Hepatocyte (in vitro differentiated cells): ENCODE measurements at regions not wholly inside any gene's neighbourhood (a gene's known extent, or its start where the extent isn't known, plus 50 kb on each side); places are given as distances from the start of the nearest gene placed in this dataset.

ENCODE experiments used
- DNase-seq: peaks from one replicate; pipeline ENCODE4 v3.0.0-alpha.2; 2016; ENCODE audit warnings: low spot score
- H2AFZ ChIP-seq: fragments of 200-600 bp; sonication (generic); 2 replicates; pipeline ENCODE4 v1.6.0; 2016; ENCODE audit warnings: antibody characterized with exemption, mild to moderate bottlenecking
- H3K27ac ChIP-seq: fragments of 200-600 bp; sonication (generic); 2 replicates; pipeline ENCODE4 v1.5.1; 2016; ENCODE audit warnings: mild to moderate bottlenecking
- H3K27me3 ChIP-seq: fragments of 200-600 bp; sonication (generic); 2 replicates; pipeline ENCODE4 v1.6.1; 2016
- H3K36me3 ChIP-seq: fragments of 200-600 bp; sonication (generic); replicated peaks from 2 replicates; pipeline ENCODE4 v1.5.1; 2016; ENCODE audit warnings: low read depth; ENCODE audit not compliant: insufficient read depth
- H3K4me1 ChIP-seq: fragments of 200-600 bp; sonication (generic); 2 replicates; pipeline ENCODE4 v1.5.1; 2016; ENCODE audit warnings: mild to moderate bottlenecking, moderate library complexity; ENCODE audit not compliant: insufficient read depth
- H3K4me2 ChIP-seq: fragments of 200-600 bp; sonication (generic); 2 replicates; pipeline ENCODE4 v1.6.0; 2016
- H3K4me3 ChIP-seq: fragments of 200-600 bp; sonication (generic); 2 replicates; pipeline ENCODE4 v1.5.1; 2016; ENCODE audit warnings: mild to moderate bottlenecking
- H3K79me2 ChIP-seq: fragments of 200-600 bp; sonication (generic); 2 replicates; pipeline ENCODE4 v1.6.0; 2017; ENCODE audit warnings: mild to moderate bottlenecking
- H3K9me2 ChIP-seq: fragments of 200-600 bp; sonication (generic); replicated peaks from 2 replicates; pipeline ENCODE4 v1.6.0; 2017; ENCODE audit warnings: mild to moderate bottlenecking; ENCODE audit not compliant: insufficient read depth
- H3K9me3 ChIP-seq: fragments of 200-600 bp; sonication (generic); 2 replicates; pipeline ENCODE4 v1.5.1; 2016; ENCODE audit warnings: low read depth, mild to moderate bottlenecking
- H4K20me1 ChIP-seq: fragments of 200-600 bp; sonication (generic); 2 replicates; pipeline ENCODE4 v1.6.0; 2016; ENCODE audit warnings: mild to moderate bottlenecking; ENCODE audit not compliant: insufficient read depth, poor library complexity, severe bottlenecking
- CTCF ChIP-seq: fragments of 200-600 bp; sonication (generic); IDR thresholded peaks from 2 replicates; pipeline ENCODE4 v1.5.1; 2016; ENCODE audit warnings: antibody characterized with exemption, mild to moderate bottlenecking; ENCODE audit not compliant: poor library complexity
- EZH2 ChIP-seq: fragments of 200-600 bp; sonication (generic); IDR thresholded peaks from 2 replicates; pipeline ENCODE4 v1.6.1; 2016; ENCODE audit warnings: antibody characterized with exemption, mild to moderate bottlenecking, borderline replicate concordance
- EZH2phosphoT487 ChIP-seq: fragments of 200-600 bp; sonication (generic); IDR thresholded peaks from one replicate; pipeline ENCODE4 v1.6.1; 2018; ENCODE audit warnings: antibody characterized with exemption, mild to moderate bottlenecking, low read depth, moderate library complexity; ENCODE audit not compliant: unreplicated experiment, severe bottlenecking
- WGBS: methylation state at CpG from one replicate; pipeline ENCODE4 v1.1.6; 2016; ENCODE audit warnings: low lambda C conversion rate; ENCODE audit errors: missing lambda C conversion rate; 5-methylcytosine and 5-hydroxymethylcytosine counted together

DNA sequence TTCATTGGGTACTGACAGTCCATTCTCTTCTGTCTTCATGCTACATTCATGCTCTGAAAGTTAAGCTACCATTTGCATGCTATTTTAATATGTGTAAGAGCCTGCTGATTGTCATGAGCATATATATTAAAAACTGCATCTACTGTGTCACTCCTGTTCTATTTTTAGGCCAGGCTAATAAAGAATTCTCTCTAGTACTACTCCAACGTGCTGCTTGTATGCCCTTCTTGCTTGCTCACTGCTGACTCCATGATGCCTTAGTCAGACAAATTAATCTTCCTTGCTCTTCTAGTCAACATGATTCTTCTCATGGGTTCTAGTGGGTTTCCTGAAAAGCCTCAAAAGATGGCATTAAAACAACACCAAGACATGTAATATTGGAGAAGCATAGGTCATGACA lies 1600.1 kb downstream of the DPP10 start:
- H3K79me2 ChIP-seq, result no peaks in the 10 kb centered on the region
- no peak overlapping the region for H3K27ac ChIP-seq
- H3K4me3 ChIP-seq, result no peak overlapping the region
- no peaks in the 10 kb centered on the region for H3K36me3 ChIP-seq
- no peak overlapping the region for H2AFZ ChIP-seq
- TF ChIP-seq CTCF (no peak), EZH2 (no peak), EZH2phosphoT487 (no peak)
- DNase-seq, result no peak
- no peaks in the 10 kb centered on the region for H3K9me3 ChIP-seq
- WGBS, result 59% methylated on average over 1 of the region's 1 CpG
- no peaks in the 10 kb centered on the region for H3K9me2 ChIP-seq
- H4K20me1 ChIP-seq, result no peaks in the 10 kb centered on the region
- H3K27me3 ChIP-seq, result no peaks in the 10 kb centered on the region
- no peak overlapping the region for H3K4me2 ChIP-seq
- H3K4me1 ChIP-seq, result no peaks in the 10 kb centered on the region

- Histone ChIP-seq H3K4me3 (no peak overlapping the region), H3K9me2 (no peaks in the 10 kb centered on the region), H3K27me3 (no peaks in the 10 kb centered on the region), H3K27ac (no peak overlapping the region), H3K4me1 (no peaks in the 10 kb centered on the region), H3K36me3 (no peaks in the 10 kb centered on the region), H2AFZ (no peak overlapping the region), H3K9me3 (no peaks in the 10 kb centered on the region), H4K20me1 (no peaks in the 10 kb centered on the region), H3K79me2 (no peaks in the 10 kb centered on the region), H3K4me2 (no peak overlapping the region)
- DNase-seq, result no peak
- 57% methylated on average over 2 of the region's 2 CpGs for WGBS
- TF ChIP-seq CTCF (no peak), EZH2 (no peak), EZH2phosphoT487 (no peak)
Measured at GRCh38 chr2:116057538-116057937, 1615.1 kb downstream of the DPP10 start.

DNA sequence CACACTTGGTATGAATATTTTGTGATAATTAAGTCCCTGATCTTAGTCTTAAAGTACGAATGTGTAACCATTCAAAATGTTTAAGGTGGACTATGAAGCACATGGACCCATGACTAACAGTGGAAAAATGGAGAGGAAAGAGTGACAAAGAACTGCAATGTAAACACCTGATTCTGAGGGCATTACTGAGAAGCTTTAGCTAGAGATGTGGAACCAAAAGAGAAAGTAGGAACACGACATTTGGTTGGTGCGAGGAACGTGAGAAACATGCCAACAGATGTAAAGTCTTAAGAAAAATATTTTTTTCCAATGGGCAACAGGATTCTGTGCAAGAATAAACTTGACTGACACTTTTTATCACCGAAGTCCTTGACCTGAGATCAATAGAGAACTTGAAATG lies 1618.6 kb downstream of the DPP10 start:
- Histone ChIP-seq H3K27ac (no peak overlapping the region), H3K4me1 (no peaks in the 10 kb centered on the region), H3K79me2 (no peaks in the 10 kb centered on the region), H3K9me3 (no peaks in the 10 kb centered on the region), H3K36me3 (no peaks in the 10 kb centered on the region), H4K20me1 (no peaks in the 10 kb centered on the region), H3K4me3 (no peak overlapping the region), H2AFZ (no peak overlapping the region), H3K9me2 (no peaks in the 10 kb centered on the region), H3K4me2 (no peak overlapping the region), H3K27me3 (no peaks in the 10 kb centered on the region)
- no peak for DNase-seq
- TF ChIP-seq CTCF (no peak), EZH2phosphoT487 (no peak), EZH2 (no peak)
- WGBS, result 79% methylated on average over 5 of the region's 5 CpGs

DNA sequence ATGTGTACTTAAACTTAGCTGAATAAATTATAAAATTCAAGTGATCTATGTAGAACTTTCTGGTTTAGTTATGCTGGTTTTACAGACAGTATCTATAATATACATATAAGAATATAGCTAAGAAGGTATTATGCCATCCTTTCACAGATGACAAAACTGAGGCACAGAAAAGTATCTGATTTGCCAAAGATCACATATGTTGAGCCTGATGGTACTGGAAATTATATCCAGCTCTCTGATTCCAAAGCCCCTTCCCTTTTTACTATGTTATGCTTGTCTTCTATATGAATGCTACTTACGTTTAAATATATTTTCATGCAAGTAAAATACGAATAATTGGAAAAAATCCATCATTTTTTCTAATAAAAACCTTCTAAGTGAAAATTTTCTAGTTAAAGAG lies 1631.3 kb downstream of the DPP10 start:
- H3K9me3 ChIP-seq, result no peaks in the 10 kb centered on the region
- no peaks in the 10 kb centered on the region for H3K9me2 ChIP-seq
- no peaks in the 10 kb centered on the region for H3K27me3 ChIP-seq
- H3K79me2 ChIP-seq, result no peaks in the 10 kb centered on the region
- TF ChIP-seq EZH2, result no peak
- no peak for TF ChIP-seq EZH2phosphoT487
- no peak for TF ChIP-seq CTCF
- H2AFZ ChIP-seq, result no peak overlapping the region
- no peak overlapping the region for H3K4me2 ChIP-seq
- H3K36me3 ChIP-seq, result no peaks in the 10 kb centered on the region
- no peak overlapping the region for H3K4me3 ChIP-seq
- H4K20me1 ChIP-seq, result no peaks in the 10 kb centered on the region
- no peaks in the 10 kb centered on the region for H3K4me1 ChIP-seq
- DNase-seq, result no peak
- 91% methylated on average over 2 of the region's 2 CpGs for WGBS
- H3K27ac ChIP-seq, result no peak overlapping the region
